Kidney glomerular epithelial cell (primary cell): ENCODE measurements at regions not wholly inside any gene's neighbourhood (a gene's known extent, or its start where the extent isn't known, plus 50 kb on each side); places are given as distances from the start of the nearest gene placed in this dataset.

ENCODE experiments used
- DNase-seq: peaks from one replicate; lab custom pipeline; 2025; lab: John Stamatoyannopoulos, UW

DNA sequence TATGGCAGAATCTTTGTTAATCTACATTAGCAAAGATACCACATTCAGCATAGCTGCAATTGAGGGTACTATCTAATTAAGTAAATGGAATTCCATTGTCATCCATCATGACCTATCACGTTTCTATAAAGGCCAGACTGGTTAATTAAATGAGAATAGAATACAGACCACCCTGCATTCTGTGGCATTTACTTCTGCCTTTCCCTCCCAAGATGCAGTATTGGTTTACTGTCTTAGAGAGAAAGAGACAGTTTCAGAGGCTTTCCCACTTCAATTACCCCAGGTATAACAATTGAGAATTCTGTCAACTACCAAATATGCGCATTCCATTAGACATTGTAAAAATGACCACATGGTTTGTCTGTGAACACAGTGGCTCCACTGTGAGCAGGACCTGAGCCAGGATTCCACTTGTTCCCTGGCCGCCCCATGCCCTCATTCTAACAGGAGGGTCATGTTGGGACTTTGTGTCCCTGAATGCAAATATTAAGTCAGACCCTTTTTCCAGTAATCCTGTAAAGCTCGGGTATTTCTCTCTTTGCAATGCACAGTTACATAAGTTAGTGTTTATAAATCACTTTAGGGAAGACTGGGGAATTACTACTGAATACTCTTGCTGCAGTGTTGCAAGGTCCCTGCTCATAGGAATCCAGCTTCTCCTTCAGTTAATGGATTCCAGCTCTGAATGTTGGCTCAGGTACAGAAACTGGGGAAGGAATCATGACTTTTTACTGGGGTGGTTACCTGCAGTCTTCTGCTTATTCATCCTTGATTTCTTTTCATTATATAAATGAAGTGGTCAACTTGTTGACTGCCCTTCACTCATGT is 261.0 kb downstream of the PDGFC start:
- DNase-seq = no peak

DNA sequence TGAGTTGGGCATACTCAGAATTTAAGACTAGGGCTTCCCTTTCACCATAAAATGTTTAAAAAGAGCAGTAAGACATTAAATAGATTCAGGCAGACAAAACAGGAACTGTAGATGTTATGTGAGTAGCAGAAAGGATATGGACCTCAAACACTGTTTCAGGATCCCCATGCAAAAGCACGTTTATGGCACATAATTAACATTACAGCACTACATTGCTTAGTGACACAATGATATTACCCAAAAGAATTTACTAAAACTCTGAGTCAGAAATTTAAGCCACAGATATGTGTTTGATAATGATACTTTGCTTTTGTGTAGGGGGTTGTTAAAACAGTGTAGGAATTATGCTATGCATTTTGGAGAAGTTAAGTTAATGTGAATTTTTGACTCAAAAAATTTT is 266.3 kb downstream of the PDGFC start:
- no peak for DNase-seq

DNA sequence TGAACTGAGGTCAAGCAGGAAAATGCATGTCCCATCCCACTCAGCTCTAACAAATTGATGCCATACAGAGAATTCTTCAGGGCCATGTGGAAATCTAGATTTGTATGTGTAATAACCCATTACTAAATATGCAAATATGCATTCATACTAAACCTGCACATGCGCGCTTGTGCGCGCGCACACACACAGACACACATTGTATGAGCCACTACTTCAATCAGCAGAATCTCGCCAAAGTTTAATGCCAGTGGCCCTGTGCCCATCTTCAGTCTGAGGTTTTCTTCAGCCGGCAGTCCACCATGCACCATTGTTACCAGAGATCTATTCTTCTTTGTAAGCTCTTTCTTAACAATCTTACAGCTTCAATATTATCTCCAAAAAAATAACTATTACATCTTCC is 276.4 kb downstream of the PDGFC start:
- DNase-seq = no peak

DNA sequence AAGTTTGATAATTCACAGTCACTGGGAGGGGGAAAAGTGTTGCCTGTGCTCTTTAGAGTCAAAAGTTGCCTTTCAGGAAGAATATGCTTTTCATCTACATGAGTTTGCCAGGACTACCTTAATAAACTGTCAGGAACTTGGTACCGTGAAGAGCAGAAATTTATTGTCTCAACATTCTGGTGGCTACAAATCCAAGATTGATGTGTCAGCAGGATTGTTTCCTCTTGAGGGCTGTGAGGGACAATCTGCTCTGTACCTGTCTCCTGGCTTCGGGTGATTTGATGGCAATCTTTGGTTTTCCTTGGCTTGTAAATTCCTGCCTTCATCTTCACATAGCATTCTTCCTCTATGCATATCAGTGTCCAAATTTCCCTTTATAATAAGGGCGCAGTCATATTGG is 277.2 kb downstream of the PDGFC start:
- no peak for DNase-seq

DNA sequence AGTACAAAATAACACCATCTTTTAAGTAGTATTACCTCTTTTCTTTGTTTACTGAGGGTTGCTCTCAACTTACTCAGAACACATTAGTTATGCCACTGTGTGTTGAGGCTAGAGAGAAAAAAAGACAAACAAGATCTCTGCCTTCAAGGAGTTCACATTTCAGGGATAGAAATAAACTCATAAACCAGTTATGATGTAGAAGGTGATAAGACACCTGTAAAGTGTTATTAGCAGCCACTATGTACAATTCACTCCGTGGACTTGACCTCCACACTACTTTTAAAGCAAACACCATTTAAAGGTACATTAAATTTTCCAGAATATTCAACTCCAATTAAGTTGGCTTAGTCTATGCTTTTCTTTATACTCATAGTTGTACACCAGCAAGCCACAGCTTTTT is 278.0 kb downstream of the PDGFC start:
- DNase-seq = no peak

DNA sequence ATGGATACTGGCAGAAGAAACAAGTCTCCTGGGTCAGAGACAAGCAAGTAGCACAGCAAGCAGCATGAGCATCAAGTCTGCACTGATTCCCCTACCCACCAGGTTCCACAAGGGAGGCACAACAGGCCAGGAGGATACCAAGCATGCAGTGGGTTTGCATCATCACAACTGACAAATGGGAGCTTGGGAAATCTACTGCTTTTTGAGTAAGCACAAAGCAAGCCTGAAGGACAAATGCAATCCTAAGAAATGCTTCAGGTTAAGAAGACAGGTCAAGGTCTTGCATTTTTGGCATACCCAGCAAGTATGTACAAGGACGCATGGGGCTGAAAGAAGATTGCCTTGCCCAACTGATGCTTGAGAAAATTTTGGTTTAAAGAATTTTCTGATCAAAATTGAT is 279.6 kb downstream of the PDGFC start:
- no peak for DNase-seq

DNA sequence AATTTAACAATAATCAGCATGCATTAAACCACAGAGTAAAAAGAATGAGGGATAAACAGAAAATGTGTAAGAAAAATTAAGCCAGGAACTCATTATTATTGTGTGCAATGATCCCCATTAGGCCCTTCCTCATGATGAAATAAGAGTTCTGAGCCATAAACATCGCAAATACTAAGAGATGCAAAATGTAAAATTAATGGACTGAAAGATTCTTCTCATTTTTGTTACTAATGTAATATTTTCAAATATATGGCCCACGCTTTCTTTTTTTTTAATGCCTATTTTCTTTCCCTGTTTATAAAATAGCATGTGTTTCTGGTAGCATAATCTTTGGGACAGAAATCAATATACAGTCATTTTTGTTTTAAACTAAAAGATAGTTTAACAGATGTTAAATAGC is 281.0 kb downstream of the PDGFC start:
- no peak for DNase-seq

DNA sequence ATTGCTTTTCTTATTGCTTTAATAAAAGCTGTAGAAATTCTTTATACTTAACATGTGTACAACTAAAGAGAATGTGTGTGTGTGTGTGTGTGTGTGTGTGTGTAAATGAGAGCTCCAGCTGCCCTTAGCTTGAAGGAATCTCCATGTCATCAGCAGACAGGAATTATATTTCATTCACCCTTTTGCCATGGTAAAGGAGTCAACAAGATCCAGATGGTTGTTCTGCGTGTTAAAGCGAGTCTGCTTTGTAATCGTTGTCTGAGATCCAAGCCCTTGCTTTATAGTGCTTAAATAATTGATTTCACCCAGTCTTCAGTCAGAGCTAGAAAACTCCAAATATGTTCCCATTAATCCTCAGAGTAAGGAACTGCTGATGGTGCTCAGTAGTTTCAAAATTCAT is 285.5 kb downstream of the PDGFC start:
- peak; percentile 59 for DNase-seq

DNA sequence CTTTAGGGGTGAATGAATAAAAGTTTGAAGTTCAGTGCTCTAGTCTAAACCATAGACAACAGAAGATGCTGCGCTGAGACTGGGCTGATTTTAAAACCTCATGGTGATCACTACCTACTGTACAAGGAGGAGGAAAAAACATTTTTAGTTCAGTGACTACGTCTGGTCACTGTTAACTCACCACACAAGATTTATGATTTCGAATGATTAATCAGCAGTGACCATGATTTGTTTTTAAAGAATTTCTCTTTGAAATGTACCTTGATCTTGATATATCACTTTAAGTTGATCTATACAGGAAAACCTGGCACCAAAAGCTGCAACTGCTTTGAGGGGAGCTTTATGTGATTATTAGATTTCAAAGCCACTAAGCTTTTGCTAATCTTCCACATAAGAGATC is 286.3 kb downstream of the PDGFC start:
- DNase-seq = peak; percentile 30

DNA sequence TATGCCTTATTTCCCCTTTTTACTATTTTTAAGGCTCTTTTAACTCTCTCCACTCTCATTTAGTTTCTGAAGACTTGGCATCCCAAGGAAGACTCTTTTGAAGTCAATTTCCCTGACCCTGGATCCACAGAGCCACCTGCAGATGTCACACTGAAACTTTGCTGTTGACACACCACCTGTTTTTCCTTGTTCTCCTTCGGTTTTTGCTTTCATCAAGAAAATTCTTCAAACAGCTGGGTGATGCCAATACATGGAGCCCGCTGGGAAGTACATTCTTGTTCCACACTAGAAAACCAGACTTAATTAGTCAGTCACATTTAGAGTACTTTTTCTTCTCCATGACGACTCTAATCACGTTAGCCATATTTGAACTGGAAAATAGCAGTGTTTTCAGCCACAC is 293.9 kb downstream of the PDGFC start:
- no peak for DNase-seq

DNA sequence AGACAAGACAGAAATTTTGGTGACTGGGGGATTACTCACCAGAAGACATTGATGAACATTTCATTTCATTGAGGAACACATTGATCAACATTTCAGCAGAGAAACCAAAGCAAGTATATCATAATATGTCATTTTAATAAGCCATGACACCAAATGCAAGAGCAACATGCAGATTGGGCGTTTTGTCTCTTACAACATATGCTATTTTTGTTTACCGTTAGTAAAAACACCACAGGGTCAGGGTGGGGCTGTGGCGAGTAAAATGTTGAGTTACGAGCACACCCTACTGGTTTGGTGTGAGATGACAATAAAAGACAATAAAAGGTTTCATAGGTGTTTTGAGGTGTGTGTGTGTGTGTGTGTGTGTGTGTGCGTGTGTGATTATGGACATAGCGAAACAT is 294.5 kb downstream of the PDGFC start:
- DNase-seq = no peak

DNA sequence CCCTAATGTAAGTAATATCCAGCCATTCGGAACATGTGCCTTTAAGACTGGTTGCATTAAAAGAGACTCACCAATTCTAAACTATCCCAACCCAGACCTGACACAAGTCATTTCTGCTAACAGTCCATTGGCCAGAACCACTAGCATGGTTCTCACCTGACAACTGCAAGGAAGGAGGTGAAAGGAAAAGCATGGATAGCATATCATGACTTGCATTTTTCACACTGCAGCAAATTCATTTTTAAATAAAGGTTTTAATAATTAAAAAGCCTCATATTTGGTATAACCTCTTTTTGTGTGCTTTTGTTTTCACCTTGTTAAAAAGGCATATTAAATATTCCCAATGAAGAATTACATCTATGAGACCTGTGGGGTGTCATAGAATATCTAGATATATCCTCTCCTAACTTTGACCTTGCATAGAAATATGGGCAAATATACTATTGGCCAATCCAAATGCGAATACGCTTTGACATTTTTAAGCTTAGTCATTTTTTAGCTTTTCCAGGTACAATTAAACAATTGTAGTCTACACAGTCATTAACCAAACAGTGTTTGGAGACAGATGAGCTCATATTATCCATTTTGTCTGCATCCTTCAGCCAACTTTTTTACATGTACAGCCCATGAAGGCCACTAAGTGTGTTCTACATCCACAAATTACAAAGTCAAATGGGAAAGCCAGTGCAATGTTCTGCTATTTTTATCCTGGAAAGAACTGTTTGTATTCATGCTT is 295.3 kb downstream of the PDGFC start:
- DNase-seq = no peak

DNA sequence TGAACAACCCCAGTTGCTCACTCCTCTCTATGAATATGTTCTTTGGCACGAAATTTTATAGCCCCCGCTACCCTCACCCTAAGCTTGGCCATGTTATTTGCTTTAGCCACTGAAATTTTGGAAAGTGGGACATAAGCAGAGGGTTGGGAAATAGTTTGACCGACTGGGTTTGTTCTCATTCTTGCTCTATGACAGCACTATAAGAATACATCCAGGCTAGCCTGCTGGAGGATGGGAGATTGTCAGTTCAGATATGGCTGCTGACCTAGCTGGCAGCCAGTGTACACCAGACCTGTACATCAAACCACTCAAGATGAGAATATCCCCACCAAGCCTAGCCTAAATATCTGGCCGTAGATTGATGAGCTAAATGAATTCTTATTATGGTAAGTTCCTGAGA is 298.1 kb downstream of the PDGFC start:
- DNase-seq = no peak

DNA sequence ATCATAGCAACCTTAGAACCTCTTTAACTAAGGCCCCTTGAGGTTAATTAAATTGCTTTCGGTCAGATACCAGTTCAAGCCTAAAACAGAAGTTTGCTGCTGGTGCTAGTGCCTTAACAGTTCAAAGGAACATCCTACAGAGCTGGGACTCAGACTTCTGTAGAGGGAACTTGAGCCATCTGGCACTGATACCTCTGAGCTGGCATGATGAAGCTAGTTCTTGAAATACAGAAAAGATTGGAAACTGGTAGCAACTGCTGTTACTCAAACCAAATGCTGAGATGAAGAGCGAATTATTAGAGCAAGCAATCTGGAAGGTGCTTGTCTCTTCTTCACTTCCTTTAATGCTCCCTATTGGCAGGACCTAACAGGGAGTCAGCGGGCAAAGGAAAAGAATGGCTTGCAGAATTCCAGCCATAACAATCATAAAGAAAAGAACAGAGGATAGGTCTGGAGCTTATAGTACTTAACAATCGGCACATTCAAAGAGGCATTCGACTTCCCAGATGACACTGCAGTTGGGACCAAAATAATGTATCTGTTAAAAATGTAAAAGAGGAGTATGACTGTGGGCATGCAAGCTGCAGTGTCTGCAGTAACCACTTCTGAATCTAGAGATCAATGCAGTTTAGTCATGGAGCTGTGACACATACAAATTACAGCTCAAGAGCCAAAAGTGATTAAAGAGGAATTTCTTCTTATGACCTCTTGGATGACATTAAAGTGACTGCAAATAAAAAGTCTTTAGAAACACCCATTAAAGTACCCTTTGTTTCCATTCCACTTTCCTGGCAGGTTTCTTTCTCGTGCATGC is 298.9 kb downstream of the PDGFC start:
- no peak for DNase-seq

DNA sequence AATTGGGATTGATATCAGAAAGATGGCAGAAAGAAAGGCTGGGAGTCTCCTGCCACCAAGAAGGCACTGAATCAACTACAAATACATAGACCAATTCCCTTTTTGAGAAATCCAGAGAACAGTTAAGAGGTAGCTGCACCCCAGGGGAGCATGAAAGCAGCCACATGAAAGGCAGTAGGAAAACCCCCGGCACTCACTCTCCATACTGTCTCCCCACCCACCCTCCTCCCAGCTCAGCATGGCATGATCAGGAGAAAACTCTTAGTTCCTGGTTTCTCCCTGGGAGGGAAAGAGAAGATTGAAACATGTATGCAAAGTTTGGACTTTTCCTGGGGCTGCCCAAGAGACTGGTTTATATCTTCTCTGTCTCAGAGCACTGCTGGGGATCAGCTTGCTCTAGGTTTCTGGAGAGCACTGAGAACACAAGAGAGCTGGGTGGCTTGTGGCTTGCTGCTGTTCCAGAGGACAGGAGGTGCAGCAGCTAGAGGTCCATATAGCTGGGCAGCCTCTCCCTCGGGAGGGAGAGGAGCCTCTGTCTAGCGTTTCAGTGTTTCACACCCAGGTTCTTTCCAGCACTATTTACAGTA is 305.7 kb downstream of the PDGFC start:
- no peak for DNase-seq

DNA sequence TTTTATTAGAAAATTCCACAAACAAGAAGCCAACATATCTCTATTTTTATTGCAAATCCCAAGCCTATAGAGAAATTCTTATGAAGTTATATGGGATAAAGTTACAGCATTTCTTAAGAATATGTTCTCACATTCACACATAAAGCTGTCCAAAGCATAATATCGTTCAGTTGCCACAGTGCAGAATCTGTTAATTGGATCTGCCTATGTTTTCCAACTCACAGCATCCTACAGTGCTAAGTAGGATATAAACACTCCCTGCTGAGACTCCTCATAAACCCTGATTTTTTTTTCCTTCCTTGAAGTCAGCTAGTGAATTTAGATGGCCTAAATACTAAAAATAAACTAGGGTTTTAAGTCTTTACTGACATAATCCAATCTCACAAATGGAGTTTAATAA is 307.9 kb downstream of the PDGFC start:
- no peak for DNase-seq

DNA sequence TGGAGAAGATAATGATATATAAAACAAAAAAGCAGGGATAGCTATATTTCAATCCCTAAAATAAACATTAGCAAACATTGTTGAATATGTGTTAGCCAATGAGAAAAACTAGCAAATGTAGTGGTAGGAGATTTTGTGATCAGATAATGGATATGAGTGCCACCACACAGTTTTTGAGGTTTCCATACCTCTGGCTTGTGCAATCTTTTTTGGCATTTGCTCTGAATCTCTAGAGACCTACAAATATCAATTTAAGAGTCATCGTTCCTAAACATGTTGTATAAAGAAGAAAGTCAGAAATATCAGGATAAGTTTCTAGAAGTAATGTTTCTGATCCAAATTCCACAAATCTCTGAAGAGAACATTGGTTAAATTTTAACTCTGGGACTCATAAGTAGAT is 308.7 kb downstream of the PDGFC start:
- DNase-seq = no peak

DNA sequence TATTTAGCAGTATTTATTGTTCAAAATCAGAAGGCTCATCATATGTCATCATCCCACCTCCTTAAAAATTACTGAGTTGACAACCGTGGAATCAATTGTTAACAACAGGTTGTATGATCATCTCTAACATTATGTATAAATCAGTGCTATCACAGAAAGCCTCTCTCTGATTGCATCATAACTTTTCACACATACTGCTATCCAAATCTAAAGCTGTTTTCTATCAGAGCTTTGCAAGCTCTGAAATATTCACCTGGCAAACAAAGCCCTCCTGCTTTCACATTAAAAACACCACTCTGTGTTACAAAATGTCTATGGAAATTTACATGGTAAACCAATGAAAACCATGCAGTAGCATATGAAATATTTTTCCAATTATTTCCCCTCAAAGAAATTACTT is 310.0 kb downstream of the PDGFC start:
- DNase-seq = no peak

DNA sequence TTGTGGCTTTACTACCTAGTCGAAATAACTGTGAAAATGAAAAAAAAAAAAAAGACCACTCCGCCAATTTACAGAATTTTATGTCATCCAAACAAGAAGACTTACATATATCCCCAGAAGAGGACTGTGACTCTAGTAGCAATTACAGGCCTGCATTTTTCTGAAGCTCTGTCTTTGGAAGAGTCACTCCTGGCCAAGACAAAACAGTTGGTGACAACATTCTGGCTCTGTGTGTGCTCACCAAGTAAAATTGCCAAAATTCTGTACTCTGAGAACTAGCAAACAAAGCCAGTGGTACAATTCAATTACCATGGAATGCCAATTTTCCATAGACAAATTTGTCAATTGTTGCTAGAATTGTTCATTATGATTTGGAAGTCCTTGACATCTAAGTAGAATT is 311.1 kb downstream of the PDGFC start:
- no peak for DNase-seq

DNA sequence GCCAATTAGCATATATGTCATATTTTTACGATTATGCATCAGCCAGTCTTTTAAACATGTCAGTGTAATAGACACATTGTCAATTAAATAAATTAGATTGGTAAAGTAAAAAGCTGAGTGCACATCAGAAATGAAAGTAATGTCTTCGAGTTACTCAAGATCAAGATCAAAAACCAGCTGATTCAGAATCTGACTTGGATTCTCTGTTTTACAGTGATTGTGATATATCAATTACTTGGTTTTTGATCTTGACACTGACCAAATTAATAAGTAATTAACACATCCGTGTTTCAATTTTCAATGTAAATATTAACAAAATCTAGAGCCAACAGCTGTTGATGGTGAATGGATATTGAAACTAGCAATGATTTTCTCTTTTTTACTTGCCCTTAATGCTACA is 311.6 kb downstream of the PDGFC start:
- no peak for DNase-seq

DNA sequence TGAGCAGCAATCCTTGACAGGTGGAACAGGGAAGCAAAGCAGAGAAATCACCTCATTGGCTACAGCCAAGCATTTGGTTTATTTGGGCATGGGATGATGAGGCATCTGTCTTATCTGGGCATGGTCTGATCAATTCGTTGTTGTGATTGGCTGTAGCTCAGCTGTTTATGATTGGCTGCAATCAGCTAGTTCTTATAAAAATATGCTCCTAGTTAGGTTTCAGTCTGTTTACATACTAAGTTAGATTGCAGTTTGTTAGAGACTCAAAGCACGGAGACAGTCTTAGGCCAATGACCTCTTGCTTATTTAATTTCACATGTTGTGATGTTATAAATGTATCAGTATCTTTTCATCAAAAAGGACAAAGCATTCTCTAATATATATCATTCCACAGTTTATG is 312.0 kb downstream of the PDGFC start:
- no peak for DNase-seq

DNA sequence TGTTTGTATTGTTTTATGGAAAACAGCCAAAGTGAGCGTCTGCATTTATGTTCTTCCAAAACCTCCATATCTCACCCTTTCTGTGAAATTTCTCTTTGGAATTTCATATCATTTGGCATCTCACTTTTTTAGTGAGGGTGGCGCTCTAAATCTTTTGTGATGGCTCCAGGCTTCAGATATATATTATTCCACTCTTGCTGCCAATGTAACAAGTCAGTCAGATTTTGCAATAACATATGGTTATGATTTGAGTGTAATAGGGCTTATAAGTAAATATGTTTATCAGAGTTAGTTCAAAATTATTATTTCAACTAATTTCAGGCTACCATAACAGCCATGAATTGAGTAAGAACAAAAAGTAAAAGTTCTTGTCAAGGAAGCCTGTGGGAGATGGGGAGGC is 314.7 kb downstream of the PDGFC start:
- no peak for DNase-seq

DNA sequence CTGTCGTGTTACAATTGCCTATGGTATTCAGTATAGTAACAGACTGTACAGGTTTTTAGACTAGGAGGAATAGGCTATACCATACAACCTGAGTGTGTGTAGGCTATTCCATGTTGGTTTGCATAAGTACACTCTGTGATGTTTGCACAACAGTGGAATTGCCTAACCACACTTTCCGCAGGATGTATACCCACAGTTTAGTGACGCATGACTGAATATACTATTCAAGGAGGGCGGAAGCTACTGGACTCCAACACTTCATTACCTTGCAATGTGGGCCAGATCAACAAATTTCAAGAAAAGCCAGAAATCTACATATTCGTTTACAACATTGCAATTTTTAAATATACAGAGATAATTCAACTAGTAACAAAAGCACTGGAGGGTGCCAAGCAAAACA is 317.2 kb downstream of the PDGFC start:
- no peak for DNase-seq
